HL-60 (cell line): ENCODE measurements at regions not wholly inside any gene's neighbourhood (a gene's known extent, or its start where the extent isn't known, plus 50 kb on each side); places are given as distances from the start of the nearest gene placed in this dataset.

ENCODE experiments used
- DNase-seq, 2 experiments: peaks; one replicate each; pipeline ENCODE4 v3.0.0-alpha.2; 2010 to 2020; ENCODE audit warnings: low read depth in 1 of 2, low spot score in 1 of 2
- H3K27ac ChIP-seq: fragments of 250-450 bp; sonication (Bioruptor Pico); replicated peaks from 2 replicates; pipeline ENCODE4 v1.5.1; 2020; ENCODE audit warnings: mild to moderate bottlenecking, moderate library complexity
- H3K27me3 ChIP-seq: fragments of 250-450 bp; sonication (Bioruptor Pico); 2 replicates; pipeline ENCODE4 v1.5.1; 2021; ENCODE audit warnings: mild to moderate bottlenecking, moderate library complexity; ENCODE audit not compliant: insufficient read depth, poor library complexity, severe bottlenecking
- H3K4me3 ChIP-seq: replicated peaks from 2 replicates; pipeline ENCODE4 v1.5.1; 2011; ENCODE audit warnings: mild to moderate bottlenecking, control low read depth, low read length; ENCODE audit not compliant: insufficient read depth
- GABPA ChIP-seq: IDR thresholded peaks from 2 replicates; pipeline ENCODE4 v1.6.1; 2012; ENCODE audit warnings: low read depth
- POLR2AphosphoS5 ChIP-seq: IDR thresholded peaks from 2 replicates; pipeline ENCODE4 v1.6.1; 2012; ENCODE audit warnings: low read depth
- SPI1 ChIP-seq: IDR thresholded peaks from 2 replicates; pipeline ENCODE4 v1.6.1; 2012; ENCODE audit warnings: low read depth, mild to moderate bottlenecking, borderline replicate concordance
- TF ChIP-seq, protein P1 (sequence below): IDR thresholded peaks from one replicate; pipeline ENCODE4 v1.5.1; 2011; ENCODE audit warnings: low read length, control low read depth, inconsistent platforms; ENCODE audit not compliant: insufficient read depth
- TF ChIP-seq, protein P2 (sequence below): IDR thresholded peaks from 2 replicates; pipeline ENCODE4 v1.6.1; 2012; ENCODE audit warnings: low read depth; ENCODE audit not compliant: insufficient replicate concordance

DNA sequence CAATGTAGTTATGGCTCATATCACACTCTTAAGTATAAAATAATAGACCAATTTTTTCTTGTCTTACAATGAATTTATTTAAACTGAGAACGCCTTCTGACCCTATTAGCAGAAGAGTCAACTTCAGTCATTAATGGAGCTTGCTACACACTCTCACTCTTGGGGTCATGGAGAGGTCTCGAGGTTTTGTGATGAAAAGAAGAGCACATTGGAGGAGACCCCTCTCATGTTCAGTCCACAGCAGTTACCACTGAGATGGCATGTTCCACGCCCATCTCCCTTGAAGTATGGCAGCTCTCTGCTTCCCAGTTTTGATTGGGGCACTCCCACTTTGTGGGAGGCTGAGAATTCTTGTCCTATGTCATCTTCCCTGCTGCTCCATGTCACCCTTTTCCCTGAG lies 266.4 kb downstream of the RPS29 start:
- no peak for DNase-seq
- Histone ChIP-seq H3K4me3 (no peak overlapping the region), H3K27ac (no peak overlapping the region), H3K27me3 (peaks cover 3% of the 10 kb centered on the region)
- TF ChIP-seq, protein P1, sequence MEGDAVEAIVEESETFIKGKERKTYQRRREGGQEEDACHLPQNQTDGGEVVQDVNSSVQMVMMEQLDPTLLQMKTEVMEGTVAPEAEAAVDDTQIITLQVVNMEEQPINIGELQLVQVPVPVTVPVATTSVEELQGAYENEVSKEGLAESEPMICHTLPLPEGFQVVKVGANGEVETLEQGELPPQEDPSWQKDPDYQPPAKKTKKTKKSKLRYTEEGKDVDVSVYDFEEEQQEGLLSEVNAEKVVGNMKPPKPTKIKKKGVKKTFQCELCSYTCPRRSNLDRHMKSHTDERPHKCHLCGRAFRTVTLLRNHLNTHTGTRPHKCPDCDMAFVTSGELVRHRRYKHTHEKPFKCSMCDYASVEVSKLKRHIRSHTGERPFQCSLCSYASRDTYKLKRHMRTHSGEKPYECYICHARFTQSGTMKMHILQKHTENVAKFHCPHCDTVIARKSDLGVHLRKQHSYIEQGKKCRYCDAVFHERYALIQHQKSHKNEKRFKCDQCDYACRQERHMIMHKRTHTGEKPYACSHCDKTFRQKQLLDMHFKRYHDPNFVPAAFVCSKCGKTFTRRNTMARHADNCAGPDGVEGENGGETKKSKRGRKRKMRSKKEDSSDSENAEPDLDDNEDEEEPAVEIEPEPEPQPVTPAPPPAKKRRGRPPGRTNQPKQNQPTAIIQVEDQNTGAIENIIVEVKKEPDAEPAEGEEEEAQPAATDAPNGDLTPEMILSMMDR: no peak
- TF ChIP-seq POLR2AphosphoS5 (no peak), GABPA (no peak), SPI1 (no peak)
- TF ChIP-seq, protein P2, sequence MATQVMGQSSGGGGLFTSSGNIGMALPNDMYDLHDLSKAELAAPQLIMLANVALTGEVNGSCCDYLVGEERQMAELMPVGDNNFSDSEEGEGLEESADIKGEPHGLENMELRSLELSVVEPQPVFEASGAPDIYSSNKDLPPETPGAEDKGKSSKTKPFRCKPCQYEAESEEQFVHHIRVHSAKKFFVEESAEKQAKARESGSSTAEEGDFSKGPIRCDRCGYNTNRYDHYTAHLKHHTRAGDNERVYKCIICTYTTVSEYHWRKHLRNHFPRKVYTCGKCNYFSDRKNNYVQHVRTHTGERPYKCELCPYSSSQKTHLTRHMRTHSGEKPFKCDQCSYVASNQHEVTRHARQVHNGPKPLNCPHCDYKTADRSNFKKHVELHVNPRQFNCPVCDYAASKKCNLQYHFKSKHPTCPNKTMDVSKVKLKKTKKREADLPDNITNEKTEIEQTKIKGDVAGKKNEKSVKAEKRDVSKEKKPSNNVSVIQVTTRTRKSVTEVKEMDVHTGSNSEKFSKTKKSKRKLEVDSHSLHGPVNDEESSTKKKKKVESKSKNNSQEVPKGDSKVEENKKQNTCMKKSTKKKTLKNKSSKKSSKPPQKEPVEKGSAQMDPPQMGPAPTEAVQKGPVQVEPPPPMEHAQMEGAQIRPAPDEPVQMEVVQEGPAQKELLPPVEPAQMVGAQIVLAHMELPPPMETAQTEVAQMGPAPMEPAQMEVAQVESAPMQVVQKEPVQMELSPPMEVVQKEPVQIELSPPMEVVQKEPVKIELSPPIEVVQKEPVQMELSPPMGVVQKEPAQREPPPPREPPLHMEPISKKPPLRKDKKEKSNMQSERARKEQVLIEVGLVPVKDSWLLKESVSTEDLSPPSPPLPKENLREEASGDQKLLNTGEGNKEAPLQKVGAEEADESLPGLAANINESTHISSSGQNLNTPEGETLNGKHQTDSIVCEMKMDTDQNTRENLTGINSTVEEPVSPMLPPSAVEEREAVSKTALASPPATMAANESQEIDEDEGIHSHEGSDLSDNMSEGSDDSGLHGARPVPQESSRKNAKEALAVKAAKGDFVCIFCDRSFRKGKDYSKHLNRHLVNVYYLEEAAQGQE: no peak

DNA sequence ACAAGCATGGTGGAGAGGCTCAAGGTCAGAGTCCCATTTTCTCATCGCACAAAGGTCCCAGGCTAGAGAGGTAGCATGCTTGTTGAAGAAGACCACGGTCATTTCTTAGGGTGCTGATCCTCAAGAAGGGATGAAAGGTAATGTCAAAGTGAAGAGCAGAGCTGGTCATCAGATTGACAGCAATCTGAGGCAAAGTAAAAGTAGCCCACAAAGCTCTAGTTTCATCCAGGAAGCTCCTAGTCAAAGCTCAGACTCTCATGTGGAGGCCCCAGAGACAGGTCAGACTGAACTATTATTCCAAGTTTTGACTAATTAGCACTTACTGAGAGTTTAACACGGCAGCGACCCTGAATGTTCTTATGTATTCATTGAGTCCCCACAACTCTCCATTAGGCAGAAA lies 270.6 kb downstream of the RPS29 start:
- H3K27ac ChIP-seq: no peak overlapping the region
- TF ChIP-seq GABPA: no peak
- H3K4me3 ChIP-seq: no peak overlapping the region
- no peak for DNase-seq
- H3K27me3 ChIP-seq: no peaks in the 10 kb centered on the region

DNA sequence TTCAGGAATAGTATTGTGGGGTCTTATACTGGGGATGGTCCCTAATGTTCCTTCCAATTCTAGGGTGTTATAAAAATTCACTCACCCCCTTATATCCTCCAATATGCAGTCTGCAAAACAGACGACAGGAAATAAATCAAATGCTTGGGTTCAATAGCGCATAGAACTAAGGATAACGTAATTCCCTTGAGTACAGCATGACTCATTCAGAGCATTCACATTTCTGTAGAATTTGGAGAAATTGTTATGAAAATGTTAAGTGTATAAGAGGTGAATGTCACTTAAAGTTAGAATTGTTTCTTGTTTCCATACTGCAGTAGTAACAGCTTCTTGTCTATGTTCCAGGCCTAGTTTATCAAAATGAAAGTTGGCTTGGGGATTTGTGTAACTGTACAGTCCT lies 271.4 kb downstream of the RPS29 start:
- DNase-seq: no peak
- Histone ChIP-seq H3K27me3 (no peaks in the 10 kb centered on the region), H3K4me3 (no peak overlapping the region), H3K27ac (no peak overlapping the region)
- TF ChIP-seq, protein P1: no peak
- TF ChIP-seq GABPA (no peak), SPI1 (no peak), POLR2AphosphoS5 (no peak)
- TF ChIP-seq, protein P2: no peak

DNA sequence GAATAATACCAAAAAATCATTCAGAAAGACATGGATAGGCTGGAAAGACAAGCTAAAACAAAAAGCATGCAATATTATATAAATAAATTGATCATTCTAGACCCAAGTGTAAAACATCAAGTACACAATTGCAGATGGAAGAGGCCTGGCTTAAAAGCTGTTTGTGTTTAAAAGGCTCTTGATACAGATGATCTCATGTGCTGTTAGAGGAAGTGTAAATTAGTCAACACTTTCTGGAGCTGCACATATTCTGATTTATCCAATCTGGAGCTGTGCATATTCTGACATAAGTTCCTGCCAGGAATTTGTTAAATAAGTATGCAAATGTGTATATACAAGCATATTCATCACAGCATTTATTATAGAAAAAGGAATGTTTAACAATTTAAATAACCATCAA lies 273.1 kb downstream of the RPS29 start:
- Histone ChIP-seq H3K27ac (no peak overlapping the region), H3K27me3 (no peaks in the 10 kb centered on the region), H3K4me3 (no peak overlapping the region)
- TF ChIP-seq POLR2AphosphoS5 (no peak), GABPA (no peak), SPI1 (no peak)
- TF ChIP-seq, protein P2: no peak
- TF ChIP-seq, protein P1: no peak
- DNase-seq: no peak
